IPS-NIHi7 (cell line): ENCODE measurements at regions not wholly inside any gene's neighbourhood (a gene's known extent, or its start where the extent isn't known, plus 50 kb on each side); places are given as distances from the start of the nearest gene placed in this dataset.

Source experiments
- DNase-seq: peaks from one replicate; pipeline ENCODE4 v3.0.0; 2012; ENCODE audit warnings: mixed read lengths; ENCODE audit errors: extremely low spot score

DNA sequence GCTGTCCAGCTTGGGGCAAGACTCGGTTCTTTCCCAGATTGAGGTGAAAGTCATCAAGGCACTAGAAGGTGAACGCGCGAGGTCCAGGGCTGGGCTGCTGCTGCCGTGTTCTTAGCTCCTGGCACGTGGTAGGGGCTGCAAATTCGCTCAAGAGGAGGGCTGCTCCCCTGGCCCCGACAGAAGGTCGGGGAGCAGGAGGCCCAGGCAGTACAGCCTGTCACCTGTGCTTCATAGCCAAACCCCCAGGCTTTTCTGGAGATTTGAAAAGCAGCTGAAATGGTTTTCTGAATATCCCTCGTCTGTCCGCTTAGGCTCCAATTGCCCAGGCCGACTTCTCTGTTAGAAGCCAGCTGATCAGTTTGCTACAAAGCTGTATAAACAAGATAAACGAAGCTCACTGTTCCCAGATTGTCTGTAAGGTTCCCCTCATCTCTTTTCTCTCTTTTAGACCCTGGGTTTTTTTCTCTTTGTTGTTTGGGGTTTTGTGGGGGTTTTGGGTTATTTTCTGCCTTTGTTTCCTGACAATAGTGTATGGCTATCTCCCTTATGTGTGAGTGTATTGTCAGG is 60.0 kb upstream of the STX18 start:
- no peak for DNase-seq

GRCh38 chr4:4599481-4600275 is 57.8 kb upstream of the STX18 start:
- DNase-seq = no peak

GRCh38 chr4:4598851-4599411 is 57.1 kb upstream of the STX18 start:
- DNase-seq = no peak

DNA sequence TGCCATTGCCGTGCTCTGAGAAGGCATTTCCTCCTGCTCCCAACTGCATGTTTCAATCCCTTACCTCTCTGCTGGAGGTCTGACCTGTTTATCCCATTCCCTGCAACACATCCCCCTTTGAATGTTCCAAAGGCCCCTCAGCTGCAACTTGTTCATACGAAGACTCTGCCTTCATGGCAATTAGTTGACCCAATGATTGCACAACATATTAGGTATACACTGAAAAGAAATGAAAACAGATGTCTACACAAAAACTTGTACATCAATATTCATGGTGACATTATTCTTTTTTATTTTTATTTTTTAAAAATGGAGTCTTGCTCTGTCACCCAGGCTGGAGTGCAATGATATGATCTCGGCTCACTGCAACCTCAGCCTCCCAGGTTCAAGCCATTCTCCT is 54.9 kb upstream of the STX18 start:
- DNase-seq = no peak

- no peak for DNase-seq
These were observed 53.4 kb upstream of the STX18 start for GRCh38 chr4:4595252-4595651.

- DNase-seq = no peak
These were observed 52.6 kb upstream of the STX18 start for GRCh38 chr4:4594285-4594920.

DNA sequence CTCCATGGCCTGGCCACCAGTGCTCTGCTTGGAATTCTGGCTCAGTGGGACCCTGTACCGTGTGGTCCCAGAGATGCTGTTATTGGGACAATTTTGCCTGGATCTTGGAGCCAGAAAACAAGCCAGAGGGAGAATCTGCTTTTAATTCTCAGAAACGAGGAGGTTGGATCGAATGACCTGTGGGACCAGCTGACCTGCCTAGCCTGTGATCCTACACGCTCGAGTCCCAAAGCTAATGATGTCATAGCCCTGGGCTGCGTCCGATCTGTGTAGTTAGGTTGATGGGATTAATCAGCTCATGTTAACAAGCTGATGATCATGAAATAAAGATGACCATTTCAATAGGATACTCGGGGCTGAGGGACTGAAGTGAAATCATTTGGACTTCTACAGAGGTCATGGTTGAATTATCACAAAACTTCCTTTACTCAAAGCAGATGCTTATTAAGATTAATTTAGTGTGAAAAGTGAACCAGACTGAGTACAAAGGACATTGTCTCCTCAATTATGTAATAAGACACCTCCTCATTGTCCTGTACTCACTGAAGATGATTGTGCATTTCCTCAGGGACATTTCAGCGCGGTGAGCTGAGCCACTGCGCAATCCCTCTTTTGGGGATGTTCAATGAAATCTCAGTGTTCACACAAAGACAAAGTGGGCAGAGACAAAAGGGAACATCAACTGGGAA is 51.9 kb upstream of the STX18 start:
- no peak for DNase-seq

DNA sequence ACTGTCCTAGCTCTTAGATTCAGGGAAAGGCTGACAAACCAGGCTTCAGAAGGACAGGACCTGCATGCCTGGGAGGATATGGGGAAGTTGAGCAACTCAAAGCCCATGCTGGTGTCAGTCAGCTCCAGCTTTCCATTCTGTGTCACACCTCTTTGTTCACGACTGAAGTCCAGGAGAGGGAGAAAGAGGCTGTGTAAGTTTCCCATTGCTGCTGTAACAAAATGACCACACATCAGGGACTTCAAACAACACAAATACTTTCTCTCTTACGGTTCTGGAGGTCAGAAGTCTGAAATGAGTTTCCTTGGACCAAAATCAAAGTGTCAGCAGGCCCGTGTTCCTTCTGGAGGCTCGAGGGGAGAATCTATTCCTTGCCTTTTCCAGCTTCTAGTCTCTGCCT is 50.6 kb upstream of the STX18 start:
- no peak for DNase-seq
